ENCODE measurements at regions not wholly inside any gene's neighbourhood (a gene's known extent, or its start where the extent isn't known, plus 50 kb on each side); places are given as distances from the start of the nearest gene placed in this dataset.

- no peak for TF ChIP-seq CTCF (IDR thresholded peaks at IDR 0.05)
- no peak for TF ChIP-seq POLR2A (IDR thresholded peaks at IDR 0.05)
Measured at GRCh38 chr21:14598065-14598464, 52.0 kb upstream of the SAMSN1 start.
